ENCODE measurements at regions not wholly inside any gene's neighbourhood (a gene's known extent, or its start where the extent isn't known, plus 50 kb on each side); places are given as distances from the start of the nearest gene placed in this dataset.
"Not testable (repeated sequence)": the region's sequence is repeated elsewhere in the genome, so short reads cannot be mapped to it uniquely, and the experiment has no call there.

- no peak for DNase-seq
Measured at GRCh38 chr12:83506841-83507240, 820.1 kb downstream of the TMTC2 start.

- no peak for DNase-seq
Measured at GRCh38 chr12:83505586-83505985, 818.9 kb downstream of the TMTC2 start.

- DNase-seq = not testable (repeated sequence)
Measured at GRCh38 chr12:83499894-83500293, 813.2 kb downstream of the TMTC2 start.

- no peak for DNase-seq
Measured at GRCh38 chr12:83477696-83478095, 791.0 kb downstream of the TMTC2 start.

DNA sequence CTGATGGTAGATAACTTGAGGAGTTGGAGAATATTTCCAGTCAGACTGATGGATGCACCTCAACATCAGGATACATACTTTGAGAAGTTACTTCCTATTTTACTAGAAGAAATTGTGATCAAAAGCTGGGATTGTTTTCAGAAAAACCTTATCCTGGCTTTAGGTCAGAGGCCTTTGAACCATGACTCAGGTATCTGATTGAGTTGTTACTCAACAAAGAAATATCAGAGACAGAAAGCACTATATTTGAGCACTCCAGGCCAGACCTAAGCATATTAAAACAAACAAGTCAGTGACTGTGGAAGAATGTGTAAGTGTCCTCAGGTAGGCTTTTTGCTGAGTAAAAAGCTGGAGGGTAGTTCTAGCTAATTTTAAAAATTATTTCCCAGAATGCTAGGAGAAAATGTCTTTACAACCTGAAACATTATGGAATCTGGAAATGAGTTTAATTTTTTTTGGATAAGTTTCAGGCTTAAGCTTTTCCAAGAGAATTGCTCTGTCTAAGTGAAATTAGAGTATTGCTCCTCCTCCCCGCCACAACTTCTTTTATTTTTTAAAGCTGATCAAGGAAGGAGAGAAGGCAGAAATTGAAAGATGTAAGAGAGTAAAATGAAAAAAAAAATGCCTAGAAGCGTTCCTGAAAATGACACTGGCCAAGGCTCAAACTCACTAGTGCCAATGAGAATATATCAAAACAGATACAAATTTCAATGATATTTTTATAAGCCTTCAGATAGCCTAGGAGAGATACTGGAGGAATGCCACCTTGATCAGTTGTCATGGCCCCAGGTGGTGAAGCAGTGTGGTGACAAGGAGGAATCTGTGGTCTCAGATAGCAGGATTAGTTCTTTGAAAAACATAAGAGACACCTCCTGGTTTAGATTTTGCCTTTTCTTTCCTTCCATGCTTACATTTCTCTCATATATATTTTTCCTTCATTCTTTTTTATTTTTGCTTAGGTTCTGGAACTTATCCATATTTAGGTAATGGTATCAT lies 790.3 kb downstream of the TMTC2 start:
- DNase-seq = no peak

- DNase-seq = no peak
Measured at GRCh38 chr12:83476006-83476405, 789.3 kb downstream of the TMTC2 start.

DNA sequence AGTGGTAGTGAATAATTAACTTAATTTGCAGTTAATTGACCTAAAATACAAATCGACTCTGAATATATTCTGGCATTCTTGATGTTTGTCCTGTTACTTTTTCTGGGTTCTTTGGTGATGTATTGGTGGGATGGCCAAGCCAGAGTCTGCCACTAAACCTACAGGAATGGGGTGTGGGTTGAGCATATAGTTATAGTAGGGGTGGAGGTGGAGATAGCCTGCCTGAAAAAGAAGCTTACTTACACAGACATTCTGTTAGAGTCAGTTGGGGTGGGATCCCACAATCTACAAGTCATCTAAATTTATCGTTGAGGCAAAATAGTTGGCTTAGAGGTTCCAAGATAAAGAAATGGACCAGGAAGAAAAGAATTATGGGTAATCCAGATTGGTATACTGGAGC lies 787.7 kb downstream of the TMTC2 start:
- DNase-seq = no peak

DNA sequence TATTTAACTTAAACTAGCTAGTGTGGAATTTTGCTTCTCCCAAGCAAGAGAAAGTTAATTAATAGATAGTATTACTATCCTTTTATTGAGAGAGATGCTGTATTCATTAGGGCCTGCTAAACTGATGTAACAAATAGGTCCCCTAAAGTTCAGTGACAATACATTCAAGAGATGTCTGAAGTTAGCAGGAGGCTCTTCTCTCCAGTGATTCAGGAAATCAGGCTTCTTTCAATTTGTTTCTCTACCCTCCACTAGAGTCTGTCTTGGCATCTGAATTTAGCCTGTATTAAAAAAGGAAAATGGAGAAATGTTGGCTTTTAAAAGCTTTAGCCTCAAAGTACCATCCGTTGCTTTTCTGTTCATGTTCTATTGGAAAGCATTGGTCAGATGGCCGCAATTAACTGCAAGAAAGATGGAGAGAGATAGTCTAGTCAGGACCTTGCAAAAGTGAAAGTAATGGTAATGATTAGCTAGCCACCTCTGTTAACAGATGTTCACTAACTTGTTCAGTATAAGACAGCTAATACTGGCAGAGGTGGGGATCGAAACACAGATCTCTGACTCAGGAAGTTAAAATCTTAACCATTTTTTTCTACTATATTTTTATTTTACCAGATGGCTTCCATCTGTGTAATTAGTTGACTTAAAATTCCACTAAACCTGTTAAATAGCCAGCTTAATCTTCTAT lies 786.8 kb downstream of the TMTC2 start:
- no peak for DNase-seq

GRCh38 chr12:83472772-83473171 lies 786.1 kb downstream of the TMTC2 start:
- no peak for DNase-seq

DNA sequence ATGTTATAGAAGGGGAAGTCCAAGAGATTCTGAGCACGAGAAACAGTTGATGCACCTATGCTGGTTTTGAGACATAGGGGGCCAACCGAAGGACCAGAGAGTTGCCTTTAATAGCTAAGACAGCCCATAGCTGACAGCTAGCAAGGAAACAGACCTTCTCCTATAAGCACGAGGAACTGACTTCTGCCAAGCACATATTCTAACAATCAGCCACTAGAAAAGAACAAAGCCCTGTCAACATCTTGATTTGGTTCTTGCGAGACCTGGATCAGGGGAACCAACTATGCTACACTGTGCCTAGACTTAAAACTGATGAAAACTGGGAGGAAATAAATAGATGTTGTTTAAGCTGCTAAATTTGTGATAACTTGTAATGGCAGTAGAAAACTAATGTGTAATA lies 785.6 kb downstream of the TMTC2 start:
- DNase-seq = no peak

DNA sequence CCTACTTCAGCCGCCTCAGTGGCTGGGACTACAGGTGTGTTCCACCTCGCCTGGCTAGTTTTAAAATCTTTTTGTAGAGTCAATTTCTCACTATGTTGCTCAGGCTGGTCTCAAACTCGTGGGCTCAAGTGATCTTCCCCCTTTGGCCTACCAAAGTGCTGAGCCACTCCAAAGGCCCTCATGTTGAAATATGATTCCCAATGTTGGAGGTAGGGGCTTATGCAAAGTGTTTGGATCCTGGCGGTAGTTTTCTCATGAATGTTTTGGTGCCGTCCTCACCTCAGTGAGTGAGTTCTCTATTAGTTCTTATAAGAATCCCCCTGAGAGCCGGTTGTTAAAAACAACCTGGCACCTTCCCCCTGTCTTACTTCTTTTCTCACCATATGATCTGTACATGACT lies 784.6 kb downstream of the TMTC2 start:
- DNase-seq = no peak

DNA sequence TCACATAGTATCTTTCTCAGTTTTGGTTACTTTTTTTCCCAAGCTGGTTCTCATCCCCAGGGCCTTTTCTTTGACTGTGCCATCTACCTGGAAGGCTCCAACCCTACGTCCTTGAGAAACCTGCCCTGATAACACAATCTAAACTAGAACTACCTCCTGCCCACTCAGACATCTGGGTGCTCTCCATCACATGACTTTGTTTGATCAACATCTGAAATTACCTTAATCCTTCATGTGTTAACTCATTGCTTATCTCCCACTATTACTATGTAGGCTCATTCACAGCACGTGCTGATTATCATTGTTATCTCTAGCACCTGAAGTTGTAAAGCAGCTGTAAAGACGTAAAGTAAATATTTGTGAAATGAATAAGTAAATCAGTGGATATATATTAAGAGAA lies 784.0 kb downstream of the TMTC2 start:
- no peak for DNase-seq

GRCh38 chr12:83468988-83469908 lies 782.5 kb downstream of the TMTC2 start:
- no peak for DNase-seq

DNA sequence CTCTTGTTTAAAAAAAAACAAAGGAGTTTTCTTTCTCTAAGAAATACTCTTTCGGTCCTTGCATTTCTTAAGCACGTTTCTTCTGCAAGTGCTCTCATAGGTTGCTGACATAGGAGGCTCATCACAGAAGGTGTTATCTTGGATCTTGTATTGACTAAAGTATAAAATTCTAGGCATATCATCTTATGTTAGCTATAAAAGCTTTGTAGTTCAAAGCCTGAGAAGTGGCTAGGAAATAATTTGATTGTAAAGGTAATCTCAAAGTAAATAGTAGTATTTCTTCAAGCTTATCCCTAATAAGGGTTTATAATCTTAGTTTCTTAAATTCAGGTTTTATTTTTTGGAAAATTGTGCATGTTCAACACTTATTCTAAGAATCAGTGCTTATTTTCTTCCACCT lies 778.9 kb downstream of the TMTC2 start:
- no peak for DNase-seq

GRCh38 chr12:83462419-83462818 lies 775.7 kb downstream of the TMTC2 start:
- DNase-seq = no peak

DNA sequence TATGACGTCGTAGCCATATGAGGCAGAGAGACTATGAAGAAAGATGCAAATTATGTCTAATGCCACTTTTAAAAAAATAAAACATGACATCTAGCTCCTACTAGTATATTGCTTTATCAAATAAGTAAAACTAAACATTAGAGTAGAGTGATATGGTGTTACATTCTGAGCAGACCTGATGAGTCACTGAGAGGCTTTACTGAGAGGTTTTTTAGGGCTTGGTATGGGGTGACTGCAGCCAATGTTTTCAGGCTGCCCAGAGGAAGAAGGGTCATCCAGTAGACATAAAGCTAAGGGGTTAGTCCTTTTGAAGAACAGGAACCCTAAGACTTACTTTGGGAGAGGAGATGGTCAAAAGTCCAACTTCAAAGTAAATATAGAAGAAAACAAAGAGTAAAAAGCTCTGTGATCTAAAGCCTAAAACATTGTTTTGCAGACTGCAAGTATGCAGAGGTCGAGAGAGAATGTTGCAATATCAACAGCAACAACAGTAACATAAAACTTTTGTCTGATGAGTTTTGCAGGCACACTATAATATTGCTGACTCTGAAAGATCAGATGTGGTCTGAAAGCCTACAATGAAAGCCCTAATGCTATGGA lies 774.7 kb downstream of the TMTC2 start:
- no peak for DNase-seq

DNA sequence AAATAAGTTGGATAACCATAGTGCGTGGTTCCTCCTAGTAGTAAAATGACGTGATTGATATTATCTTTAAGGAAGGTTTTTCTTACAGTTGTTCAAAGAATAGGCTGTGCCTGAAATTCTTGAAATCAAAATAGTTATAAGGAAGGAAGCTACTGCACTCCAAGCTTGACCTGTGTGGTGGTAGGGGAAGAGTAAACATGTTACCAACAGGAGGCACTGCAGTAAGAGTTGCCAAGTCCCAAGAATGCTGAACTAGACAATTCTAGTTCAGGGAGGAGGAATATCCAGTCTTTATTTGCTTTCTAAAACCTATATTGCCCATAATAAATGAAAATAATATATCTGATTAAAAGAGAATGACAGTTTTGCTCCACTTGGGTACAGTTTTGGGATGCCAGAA lies 764.5 kb downstream of the TMTC2 start:
- DNase-seq = no peak

DNA sequence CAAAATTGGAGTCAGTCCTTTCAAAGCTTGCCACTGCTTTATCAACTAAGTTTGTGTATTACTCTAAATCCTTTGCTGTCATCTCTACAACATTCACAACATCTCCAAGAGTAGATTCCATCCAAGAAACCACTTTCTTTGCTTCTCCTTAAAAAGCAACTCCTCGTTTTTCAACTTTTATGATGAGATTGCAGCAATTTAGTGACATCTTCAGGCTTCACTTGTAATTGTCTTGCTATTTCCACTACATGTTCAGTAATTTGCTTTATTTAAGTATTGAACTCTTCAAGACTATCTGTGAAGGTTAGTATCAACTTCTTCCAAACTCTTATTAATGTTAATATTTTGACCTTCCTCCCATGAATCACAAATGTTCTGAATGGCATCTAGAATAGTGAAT lies 747.9 kb downstream of the TMTC2 start:
- no peak for DNase-seq

DNA sequence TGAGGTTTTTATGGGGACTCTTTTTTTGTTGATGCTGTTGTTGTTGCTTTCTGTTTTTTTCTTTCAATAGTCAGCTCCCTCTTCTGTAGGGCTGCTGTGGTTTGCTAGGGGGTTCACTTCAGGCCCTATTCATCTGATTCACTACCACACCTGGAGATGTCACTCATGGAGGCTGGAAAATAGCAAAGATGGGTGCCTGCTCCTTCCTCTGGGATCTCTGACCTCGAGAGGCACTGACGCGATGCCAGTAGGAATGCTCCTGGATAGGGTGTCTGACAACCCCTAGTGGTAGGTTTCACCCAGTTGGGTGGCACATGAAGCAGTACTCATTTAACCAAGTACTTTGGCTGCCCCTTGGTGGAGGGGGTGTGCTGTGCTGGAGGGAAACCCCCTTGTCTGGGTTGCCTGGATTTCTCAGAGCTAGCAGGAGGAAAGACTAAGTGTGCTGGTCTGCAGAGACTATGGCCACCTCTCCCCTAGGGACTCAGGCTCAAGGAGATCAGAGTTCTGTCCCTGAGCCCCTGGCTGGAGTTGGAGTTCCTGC lies 745.5 kb downstream of the TMTC2 start:
- no peak for DNase-seq

- not testable (repeated sequence) for DNase-seq
Measured at GRCh38 chr12:83427586-83428136, 741.0 kb downstream of the TMTC2 start.

- no peak for DNase-seq
Measured at GRCh38 chr12:83414981-83415380, 728.3 kb downstream of the TMTC2 start.

GRCh38 chr12:83408851-83409250 lies 722.1 kb downstream of the TMTC2 start:
- DNase-seq = no peak

Measured in kidney glomerular epithelial cell (primary cell).